ENCODE measurements at regions not wholly inside any gene's neighbourhood (a gene's known extent, or its start where the extent isn't known, plus 50 kb on each side); places are given as distances from the start of the nearest gene placed in this dataset.

DNA sequence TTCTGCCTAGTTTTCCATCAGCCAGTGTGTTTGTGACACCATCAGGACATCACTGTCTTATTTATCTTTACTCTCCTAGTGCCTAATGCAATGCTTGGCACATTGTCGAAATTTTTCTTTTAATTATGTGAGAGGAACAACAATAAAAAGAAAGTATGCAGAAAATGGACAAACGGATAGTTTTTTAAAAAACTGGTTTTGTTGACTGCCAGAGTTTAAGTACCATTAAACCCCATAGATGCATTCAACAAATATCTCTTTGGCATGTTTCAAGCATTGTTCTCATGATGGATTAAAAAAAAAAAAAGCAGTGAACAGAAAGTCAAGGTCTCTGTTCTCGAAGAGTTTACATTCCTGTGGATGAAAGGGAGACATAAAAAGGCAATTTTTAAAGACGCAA is 398.4 kb downstream of the PPP3CA start:
- H3K9me3 ChIP-seq: no peaks in the 10 kb centered on the region

GRCh38 chr4:100945789-100946188 is 401.5 kb downstream of the PPP3CA start:
- intact Hi-C loops (cut with DNase I): no loop called here
- H3K4me3 ChIP-seq: no peak overlapping the region
- H3K36me3 ChIP-seq: no peaks in the 10 kb centered on the region
- H3K4me1 ChIP-seq: no peaks in the 10 kb centered on the region
- no peak for DNase-seq
- no peak overlapping the region for H3K27ac ChIP-seq
- H3K9me3 ChIP-seq: no peaks in the 10 kb centered on the region
- no peaks in the 10 kb centered on the region for H3K27me3 ChIP-seq
- TF ChIP-seq CTCF (IDR thresholded peaks at IDR 0.05) (no peak), POLR2A (IDR thresholded peaks at IDR 0.05) (no peak)
- no peak for ATAC-seq

More for the DNA sequence above, 398.4 kb downstream of the PPP3CA start:
- no peaks in the 10 kb centered on the region for H3K4me1 ChIP-seq
- no peak overlapping the region for H3K27ac ChIP-seq
- no peak for DNase-seq
- intact Hi-C loops (cut with DNase I): no loop called here
- ATAC-seq: no peak
- 46% methylated on average over 4 of the region's 4 CpGs for WGBS (ENCODE audit: insufficient coverage, low coverage, low lambda C conversion rate, missing lambda C conversion rate)
- TF ChIP-seq POLR2A (IDR thresholded peaks at IDR 0.05) (no peak), CTCF (IDR thresholded peaks at IDR 0.05) (no peak)
- H3K27me3 ChIP-seq: no peaks in the 10 kb centered on the region
- H3K36me3 ChIP-seq: no peaks in the 10 kb centered on the region
- H3K4me3 ChIP-seq: no peak overlapping the region

DNA sequence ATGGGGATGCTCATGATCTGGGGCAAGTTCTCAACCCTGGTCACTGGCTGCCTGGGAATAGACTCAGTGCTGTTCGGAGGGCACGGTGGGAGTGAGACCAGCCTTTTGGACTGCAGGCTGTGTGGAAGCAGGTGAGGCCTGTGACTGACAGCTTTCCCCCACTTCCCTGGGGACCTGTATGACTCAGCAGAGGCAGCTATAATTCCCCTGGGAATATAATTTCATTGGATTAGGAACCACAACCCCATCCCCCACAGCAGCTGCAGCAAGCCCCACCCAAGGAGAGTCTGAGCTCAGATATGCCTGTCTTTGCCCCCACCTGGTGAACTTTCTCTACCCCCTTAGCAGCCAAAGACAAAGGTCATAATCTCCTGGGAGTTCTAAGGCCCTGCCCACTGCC is 408.6 kb downstream of the PPP3CA start:
- no CpG with 5 or more reads among the region's 2 CpGs for WGBS (ENCODE audit: insufficient coverage, low coverage, low lambda C conversion rate, missing lambda C conversion rate)

DNA sequence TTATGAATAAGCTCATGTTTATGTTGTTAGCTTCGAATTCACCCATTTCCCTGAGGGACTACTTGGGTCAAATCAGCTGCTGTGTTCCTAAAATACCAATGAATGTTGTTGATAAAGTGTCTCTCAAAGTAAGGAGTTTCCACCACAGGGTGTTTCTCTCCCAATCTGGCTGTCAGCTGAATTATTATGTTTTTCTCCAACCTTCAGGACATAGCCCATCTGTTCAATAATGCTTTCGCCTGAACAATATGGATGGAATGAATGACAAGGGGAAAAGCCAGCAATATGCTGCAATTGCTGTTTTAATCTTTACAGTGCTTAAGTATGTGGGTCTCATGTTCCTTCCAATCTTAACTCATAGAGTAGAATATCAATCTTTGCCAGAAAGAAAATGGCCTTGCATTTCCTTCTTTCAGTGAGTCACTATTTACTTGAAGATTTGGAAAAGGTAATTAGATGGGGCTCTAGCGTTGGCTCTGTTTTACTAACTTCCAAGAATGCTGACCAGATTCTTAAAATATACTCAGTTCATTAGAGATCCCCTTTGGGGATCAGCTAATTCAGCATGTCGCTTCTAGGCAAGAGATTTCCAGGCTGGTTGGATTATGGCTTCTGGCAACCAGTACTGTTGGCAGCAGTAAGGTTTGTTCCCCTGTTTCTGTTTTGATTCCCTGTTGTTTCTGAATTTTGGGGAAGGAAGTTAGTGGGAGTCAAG is 410.5 kb downstream of the PPP3CA start:
- H3K36me3 ChIP-seq: no peaks in the 10 kb centered on the region
- intact Hi-C loops (cut with DNase I): no loop called here
- 73% methylated on average over 4 of the region's 4 CpGs for WGBS (ENCODE audit: insufficient coverage, low coverage, low lambda C conversion rate, missing lambda C conversion rate)
- H3K4me3 ChIP-seq: no peak overlapping the region
- no peaks in the 10 kb centered on the region for H3K9me3 ChIP-seq
- TF ChIP-seq CTCF (IDR thresholded peaks at IDR 0.05): no peak
- ATAC-seq (no peak), DNase-seq (no peak)
- no peak overlapping the region for H3K27ac ChIP-seq
- H3K4me1 ChIP-seq: no peaks in the 10 kb centered on the region
- H3K27me3 ChIP-seq: no peaks in the 10 kb centered on the region

More for the DNA sequence above, 408.6 kb downstream of the PPP3CA start:
- TF ChIP-seq POLR2A (IDR thresholded peaks at IDR 0.05) (no peak), CTCF (IDR thresholded peaks at IDR 0.05) (no peak)
- Histone ChIP-seq H3K9me3 (no peaks in the 10 kb centered on the region), H3K27me3 (no peaks in the 10 kb centered on the region), H3K27ac (no peak overlapping the region), H3K36me3 (no peaks in the 10 kb centered on the region), H3K4me3 (no peak overlapping the region), H3K4me1 (no peaks in the 10 kb centered on the region)
- ATAC-seq (no peak), DNase-seq (no peak)
- intact Hi-C loops (cut with DNase I): no loop called here

- WGBS (ENCODE audit: insufficient coverage, low coverage, low lambda C conversion rate, missing lambda C conversion rate): 40% methylated on average over 1 of the region's 1 CpG
- Histone ChIP-seq H3K27ac (no peak overlapping the region), H3K27me3 (no peaks in the 10 kb centered on the region), H3K4me1 (no peaks in the 10 kb centered on the region), H3K36me3 (no peaks in the 10 kb centered on the region), H3K4me3 (no peak overlapping the region), H3K9me3 (no peaks in the 10 kb centered on the region)
- DNase-seq: no peak
- no peak for TF ChIP-seq POLR2A (IDR thresholded peaks at IDR 0.05)
- TF ChIP-seq CTCF (IDR thresholded peaks at IDR 0.05): peak; percentile 41 to 54 (median 48)
- intact Hi-C loops (cut with DNase I): no loop called here
- ATAC-seq: peak; percentile 66 to 77 (median 73)
Measured at GRCh38 chr4:100935090-100935489, 412.2 kb downstream of the PPP3CA start.

All from right lobe of liver (tissue), 6 donors.